ENCODE measurements at regions not wholly inside any gene's neighbourhood (a gene's known extent, or its start where the extent isn't known, plus 50 kb on each side); places are given as distances from the start of the nearest gene placed in this dataset.

DNA sequence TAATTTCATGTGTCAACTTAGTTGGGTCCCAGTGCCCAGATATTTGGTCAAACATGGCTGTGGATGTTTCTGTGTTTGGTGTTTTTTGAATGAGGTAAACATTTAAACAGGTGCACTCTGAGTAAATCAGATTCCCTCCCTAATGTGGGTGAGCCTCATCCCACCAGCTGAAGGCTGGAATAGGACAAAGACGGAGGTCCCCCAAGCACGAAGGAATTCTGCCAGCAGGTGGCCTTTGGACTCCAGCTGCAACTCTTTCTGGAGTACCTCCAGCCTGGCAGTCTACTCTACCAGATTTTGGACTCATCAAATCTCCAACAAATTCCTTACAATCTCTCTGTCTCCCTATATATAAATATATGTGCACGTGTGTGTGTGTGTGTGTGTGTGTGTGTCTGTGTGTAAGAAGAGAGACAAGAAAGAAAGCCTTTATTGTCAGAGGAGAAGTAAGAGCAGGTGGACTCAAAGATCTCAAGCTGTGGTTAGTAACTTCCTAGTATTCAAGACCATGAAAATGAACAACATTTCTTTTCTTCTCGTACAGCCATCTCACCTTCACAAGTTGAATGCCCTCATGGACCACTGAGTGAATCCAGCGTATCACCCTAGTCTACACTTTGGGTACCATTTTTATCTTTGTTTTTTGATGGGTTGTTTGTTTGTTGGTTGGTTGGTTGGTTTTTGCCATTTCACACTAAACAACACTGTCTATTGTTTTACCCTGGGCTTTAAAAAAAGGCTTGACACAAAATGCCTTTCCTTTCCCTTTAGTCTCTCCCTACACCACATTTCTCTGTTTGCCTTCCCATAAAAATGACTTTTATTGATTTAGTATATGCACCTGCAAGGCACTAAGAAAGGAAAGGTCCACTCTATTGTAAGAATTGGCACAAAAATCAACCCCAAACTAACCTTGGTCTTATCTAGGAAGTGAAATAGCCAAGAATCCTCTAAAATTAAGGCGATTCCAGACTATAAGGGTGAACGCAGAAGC, 118.7 kb downstream of the TENT4A start:
- no peak for DNase-seq (ENCODE audit: low spot score)

DNA sequence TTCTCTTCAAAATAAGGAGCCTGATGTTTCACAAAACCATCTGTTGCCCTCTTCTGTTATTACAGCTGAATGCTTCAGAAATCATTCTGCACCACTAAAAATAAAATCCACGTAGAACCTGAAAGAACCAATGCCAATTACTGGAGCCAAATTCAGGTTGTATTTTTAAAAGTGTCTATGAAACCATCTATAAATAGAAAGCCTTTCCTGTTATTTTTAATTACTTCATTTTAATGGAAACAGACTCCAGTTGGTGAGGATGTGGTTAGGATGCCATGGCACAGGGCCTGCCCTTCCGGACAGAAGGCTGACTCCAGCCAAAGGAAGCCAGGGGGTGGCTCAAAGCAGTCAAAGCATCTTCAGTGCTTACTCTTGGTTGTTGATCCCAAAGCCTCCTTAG, 119.8 kb downstream of the TENT4A start:
- peak; percentile 48 for DNase-seq (ENCODE audit: low spot score)

DNA sequence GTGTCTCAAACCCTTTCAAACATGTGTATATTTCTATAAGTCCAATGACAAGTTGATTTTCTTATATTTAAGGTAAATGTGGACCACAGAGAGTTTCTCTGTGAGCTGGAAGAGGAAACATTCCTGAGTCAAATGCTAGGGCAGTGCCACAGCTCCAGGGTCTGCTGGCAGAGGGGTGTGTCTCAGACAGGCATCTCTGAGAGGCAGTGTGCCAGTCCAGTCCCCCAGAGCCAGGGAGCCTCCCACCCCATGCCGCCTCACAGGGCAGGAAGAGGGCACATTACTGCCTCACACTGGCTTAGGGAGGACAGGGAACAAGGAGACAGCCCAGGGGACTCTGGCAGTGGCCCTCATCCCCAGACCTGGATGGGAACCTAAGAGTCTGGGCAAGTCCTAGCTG, 120.2 kb downstream of the TENT4A start:
- no peak for DNase-seq (ENCODE audit: low spot score)

DNA sequence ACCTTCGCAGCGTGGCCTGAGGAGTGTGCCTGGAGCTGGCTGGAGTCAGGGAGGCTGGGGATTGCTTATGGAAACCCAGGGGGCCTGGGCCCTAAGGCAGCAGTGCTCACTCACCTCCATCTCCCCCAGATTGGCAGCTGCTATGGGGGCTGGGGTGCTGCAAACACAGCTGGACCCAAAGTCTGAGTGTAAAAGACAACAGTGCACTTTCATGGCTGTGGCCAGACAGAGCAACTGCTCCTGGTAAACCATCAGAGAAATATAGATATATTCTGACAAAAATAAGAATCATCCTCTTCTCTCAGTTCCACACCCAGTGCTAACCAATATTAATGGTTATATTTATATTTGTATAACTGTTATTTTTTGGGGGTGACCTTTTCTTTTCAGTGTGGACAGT, 123.9 kb downstream of the TENT4A start:
- no peak for DNase-seq (ENCODE audit: low spot score)

DNA sequence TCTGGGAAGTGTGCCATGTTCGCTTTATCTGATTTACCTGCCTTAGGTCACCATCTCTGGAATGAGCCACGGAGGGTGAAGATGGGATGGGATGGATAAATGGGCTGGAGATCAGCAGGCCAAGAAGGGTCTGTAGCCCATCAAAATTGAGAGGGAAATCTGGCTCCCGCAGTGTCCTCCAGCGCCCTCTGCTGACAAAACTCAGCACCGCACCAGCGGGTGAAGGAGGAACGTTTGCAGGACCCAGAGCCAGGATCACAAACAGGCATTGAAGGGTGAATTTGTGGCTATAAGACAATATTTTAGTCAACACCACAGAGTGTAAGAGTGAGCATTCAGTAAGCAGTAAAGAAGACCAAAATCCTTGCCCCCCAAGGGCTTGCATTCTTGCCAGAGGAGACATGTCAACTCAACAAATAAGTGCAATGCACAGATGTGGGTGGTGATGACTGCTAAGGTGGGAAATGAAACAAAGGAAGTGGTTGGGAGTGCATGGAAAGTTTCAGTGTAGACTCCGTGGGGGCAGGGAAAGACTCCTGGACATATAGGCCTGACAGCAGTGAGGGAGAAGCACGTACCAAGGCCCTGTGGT, 124.4 kb downstream of the TENT4A start:
- peak; percentile 10 for DNase-seq (ENCODE audit: low spot score)

DNA sequence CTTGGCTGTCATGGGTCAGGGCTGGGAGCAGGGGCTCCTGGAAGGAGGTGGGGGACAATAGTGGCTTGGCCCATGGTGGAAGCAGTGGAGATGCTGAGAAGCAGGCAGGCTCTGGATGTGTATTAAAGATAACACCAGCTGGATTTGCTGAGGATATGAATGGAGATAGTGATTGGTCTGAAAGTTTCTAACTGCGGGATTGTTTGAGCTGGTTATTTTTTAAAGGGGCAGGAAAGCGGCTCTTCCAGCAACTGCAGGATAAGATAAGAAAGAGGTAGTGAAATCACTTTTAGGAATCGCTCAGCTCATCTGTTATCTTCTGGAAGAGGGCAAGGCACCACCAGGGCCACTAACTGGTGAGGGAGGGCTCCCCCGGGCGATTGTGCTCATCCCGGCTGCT, 125.5 kb downstream of the TENT4A start:
- DNase-seq (ENCODE audit: low spot score): no peak

DNA sequence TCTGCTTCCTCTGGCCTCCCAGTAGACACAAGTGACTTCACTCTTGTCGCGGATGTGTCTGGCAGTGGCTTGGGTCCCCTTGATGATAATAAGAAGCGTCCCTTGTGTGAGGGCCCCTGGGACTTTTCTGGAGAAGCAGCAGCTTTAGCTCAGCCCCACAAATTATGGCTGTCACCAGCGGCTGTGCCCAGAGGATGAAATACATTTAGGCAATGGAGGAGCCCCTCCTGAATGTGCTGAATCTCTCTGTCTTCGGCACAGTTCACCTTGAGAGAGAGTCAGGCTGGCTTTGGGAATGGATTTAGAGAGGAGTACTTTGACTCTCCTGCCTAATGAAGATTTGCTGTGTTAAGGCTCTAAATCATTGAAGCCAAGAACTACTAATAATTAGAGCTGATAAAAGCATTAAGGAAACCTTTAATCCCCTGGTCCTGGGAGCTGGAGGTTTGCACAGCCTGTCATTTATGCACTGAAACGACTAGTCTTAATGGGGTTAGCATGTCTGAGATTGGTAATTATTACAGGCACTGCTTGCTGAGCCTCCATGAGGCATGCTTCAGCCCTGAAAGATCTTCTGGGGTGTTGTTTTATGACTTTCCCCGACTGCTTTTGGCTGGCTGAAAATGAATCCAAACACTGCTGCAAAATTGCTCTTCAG, 127.0 kb downstream of the TENT4A start:
- DNase-seq (ENCODE audit: low spot score): no peak

DNA sequence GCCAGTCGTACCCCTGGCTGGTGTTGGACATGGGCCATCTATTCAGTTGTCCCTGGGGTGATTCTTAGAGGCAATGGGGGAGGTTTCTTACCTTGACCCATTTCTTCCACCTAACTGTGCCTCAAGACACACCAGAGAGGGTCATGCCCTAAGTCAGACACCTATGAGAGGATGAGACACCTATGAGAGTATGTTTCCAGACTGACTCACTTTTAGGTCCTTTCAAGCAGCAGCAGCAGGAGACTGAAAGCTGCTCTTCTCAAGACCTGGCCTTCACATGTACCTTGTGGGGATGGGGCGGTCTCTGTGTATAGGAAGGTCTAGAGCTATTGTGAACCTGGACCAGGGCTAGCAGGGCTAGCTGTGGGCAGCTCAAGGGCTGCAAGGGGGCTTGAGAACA, 130.1 kb downstream of the TENT4A start:
- no peak for DNase-seq (ENCODE audit: low spot score)

DNA sequence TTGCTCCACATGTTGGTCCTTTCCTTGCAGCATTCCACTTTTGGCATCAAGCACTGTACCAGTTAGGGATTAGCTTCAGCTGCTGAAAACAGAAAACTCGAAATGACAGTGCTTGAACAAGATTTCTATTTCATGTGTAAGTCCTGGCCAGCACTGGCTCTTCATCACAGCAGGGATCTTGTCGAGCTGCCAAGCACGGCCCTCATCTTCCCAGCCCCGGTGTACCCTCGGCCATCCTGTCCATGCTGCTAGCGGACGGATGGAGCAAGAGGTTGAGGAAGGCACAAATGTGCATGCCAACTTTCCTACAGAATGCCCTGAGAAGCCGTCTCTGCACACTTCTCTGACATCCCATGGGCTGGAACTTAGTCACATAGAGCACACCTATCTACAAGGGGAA, 130.6 kb downstream of the TENT4A start:
- DNase-seq (ENCODE audit: low spot score): no peak

DNA sequence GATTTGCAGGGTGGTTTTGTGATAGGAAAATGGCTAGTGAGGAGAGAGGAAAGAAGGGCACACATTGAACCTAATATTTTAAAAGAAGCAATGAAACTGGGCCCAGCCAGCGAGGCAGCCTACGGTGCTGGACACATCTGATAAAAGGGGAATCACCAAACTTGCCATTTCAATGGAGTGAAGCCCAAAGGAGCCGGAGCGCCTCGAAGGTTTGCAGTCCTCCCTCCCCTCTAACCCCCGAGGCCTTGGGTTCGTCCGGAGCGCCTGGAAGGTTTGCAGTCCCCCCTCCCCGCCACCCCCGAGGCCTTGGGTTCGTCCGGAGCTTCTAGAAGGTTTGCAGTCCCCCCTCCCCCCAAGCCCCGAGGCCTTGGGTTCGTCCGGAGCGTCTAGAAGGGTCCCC, 132.6 kb downstream of the TENT4A start:
- DNase-seq (ENCODE audit: low spot score): no peak

DNA sequence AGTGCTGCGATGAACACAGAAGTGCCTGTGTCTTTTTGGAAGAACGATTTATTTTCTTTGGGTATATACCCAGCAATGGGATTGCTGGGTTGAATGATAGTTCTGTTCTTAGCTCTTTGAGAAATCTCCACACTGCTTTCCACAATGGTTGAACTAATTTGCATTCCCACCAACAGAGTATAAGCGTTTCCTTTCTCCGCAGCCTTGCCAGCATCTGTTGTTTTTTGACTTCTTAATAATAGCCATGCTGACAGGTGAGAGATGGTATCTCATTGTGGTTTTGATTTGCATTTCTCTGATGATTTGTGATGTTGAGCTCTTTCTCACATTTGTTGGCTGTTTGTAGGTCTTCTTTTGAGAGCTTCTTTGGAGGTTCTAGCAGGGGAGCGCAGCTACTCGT, 134.6 kb downstream of the TENT4A start:
- DNase-seq (ENCODE audit: low spot score): no peak

DNA sequence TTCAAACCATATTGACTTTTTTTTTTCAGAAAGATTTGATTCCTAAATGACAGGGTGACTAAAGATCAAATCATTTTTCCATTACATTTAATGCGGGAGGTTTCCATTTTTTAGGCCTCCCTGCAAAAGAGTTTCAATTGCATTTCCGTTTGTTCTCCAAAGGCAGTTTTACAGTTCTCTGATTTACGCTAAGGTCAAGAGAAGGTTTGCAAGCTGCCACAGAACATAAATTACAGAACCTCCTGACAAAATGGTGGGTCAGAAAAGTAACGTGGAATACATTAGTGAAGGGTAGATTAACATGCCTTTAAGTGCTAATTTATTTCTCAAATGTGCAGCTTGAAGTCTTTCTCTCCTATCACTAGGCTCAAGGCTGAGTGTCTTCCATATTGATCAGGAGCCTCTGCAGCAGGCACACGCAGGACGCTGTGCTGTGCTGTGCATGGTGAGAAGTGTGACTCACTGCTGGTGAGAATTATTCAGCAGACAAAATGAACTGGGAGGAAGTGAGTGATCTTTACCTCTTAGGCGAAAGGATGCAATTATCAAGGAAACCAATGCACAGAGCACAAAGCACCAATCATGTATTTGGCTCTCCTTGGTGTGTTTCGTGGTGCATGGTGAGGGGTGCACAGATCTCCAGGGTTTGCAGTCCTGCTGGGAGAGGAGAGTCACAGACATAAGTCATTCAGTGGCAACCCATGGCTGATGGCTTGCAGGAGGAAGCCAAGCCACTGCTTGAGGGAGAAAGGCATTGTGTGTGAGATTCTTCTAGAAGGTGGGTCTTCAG, 136.3 kb downstream of the TENT4A start:
- DNase-seq (ENCODE audit: low spot score): no peak

DNA sequence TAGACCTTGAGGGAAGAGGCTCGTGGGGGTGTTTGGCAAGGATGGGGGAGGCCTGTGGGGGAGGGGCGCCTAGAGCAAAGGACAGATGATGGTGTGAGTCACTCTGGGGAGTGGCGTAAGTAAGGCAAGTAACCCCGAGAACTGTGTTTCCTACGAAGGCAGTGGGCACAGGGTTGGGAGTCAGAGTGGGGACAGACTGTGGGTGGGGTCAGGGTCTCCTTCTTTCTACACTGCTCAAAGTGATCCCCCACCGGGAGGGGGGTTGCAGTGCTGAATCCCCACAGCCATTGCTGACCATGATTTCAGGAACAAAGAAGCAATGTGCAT, 136.8 kb downstream of the TENT4A start:
- DNase-seq (ENCODE audit: low spot score): no peak

DNA sequence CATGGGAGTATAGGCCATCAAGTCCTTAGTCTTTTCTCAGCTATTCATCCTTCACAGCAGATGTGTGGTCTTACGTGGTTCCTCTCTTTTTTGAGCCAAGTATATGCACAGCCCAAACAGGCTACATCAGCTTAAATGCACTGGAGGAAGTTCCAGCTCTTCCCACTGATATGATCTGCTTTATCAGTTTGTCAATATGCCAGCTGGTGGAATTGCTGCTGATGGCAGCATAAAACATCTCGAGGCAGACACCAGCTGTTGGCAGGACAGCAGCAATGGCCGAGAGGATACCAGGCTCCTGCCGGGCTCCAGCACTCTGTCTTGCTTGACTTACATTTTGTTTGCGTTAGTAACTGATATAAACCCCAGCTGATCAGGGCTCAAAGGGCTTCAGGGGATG, 143.4 kb downstream of the TENT4A start:
- DNase-seq (ENCODE audit: low spot score): no peak

DNA sequence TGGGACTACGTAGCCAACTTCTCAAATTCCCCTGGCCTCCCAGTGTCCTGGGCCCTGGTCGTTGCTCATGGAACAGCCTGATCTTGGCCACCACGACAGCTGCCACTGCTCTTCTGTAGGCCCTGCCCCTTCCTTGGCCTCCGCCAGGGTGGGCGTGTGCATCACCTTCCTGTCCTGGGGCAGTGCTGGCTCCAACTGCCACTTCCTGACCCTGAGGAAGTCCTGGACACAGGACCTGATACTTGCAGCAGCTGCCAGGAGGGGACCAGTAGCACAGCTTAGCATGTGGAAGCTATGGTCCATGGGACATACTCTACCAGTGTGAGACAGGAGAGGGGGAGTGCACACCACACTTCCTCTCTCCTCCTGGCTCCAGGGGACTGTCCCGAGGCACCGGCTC, 145.2 kb downstream of the TENT4A start:
- no peak for DNase-seq (ENCODE audit: low spot score)

DNA sequence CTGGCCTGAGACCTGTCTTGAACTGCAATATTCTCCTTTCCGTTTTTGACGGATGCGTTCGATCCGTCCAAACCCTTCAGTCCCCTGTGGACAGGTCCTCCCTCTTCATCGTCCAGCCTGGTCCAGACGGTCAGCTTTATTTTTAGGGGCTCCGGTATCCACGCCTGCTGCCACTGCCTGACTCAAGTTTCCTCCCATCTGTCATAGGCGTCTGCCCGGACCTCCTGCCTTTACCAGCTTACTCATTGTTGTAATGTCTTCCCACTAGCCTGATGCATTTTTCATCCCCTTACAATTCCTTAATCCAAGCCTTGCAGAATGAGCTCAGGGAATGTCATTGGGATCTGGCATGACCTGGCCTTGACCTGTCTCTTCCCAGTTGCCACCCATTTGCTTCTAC, 145.8 kb downstream of the TENT4A start:
- DNase-seq (ENCODE audit: low spot score): no peak

DNA sequence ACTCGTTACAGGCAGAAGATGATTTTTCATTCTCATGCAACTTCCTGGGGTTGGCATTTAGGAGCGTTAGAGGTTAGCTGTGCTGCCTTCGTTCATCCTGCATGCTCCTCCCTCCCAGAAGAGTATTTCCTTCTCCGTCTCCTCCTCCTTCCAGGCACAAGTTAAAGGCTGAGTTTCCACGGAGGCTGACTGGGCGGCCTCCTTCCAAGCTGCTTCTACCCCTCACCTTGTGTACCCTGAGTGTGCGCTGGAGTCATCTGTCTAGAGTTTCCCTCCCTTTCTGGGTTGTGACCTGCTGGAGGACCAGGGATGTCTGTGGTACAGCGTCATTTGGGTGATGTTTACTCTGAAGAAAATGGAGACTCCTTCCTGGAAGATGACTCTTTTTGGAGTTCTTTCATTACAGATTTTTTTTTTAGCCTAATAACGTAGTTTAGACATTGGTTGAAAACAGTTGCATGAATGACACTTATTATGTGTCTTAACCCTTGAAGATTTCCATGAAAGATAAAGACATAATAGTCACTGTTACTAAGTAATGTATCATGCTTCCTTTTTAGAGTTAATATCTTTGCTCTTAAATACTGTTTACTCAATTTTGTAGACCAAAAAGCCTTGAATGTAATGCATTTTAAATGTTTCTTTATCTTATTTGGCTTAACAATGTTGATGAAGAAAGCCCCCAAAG, 146.9 kb downstream of the TENT4A start:
- no peak for DNase-seq (ENCODE audit: low spot score)

DNA sequence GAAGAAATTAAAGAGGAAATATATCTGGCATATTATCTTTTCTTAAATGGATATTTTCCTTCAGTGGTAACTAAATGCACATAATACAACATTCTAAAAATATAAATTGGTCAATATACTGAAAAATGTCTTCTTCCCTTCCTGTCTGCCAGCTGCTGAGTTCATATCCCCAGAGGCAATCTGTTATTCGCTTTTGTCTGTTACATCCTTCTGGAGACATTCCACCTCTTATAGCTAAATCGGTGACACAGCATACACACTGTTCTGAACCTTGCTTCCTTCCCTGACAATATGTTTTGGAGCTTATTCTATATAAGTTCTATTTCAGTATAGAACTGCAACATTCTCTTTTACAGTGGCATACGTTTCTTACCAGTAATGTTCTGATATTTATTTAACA, 147.8 kb downstream of the TENT4A start:
- DNase-seq (ENCODE audit: low spot score): no peak

DNA sequence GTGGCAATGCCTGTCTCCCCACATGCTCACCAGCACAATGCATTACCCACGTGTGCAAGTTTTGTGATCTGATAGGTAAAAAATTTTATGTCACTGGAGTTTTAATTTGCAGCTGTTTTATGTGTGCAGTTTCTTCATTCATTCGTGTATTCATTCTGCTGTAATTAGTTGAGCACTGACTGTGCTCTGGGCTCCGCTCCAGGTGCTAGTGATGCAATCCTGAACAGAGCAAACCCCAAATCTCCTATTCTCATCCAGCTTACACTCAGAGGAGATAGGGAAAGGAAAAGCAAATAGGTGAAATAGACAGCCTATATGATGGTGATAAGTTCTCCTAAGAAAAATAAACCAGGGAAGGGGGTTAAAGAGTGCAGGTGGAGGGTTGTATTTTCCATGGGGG, 148.4 kb downstream of the TENT4A start:
- no peak for DNase-seq (ENCODE audit: low spot score)

DNA sequence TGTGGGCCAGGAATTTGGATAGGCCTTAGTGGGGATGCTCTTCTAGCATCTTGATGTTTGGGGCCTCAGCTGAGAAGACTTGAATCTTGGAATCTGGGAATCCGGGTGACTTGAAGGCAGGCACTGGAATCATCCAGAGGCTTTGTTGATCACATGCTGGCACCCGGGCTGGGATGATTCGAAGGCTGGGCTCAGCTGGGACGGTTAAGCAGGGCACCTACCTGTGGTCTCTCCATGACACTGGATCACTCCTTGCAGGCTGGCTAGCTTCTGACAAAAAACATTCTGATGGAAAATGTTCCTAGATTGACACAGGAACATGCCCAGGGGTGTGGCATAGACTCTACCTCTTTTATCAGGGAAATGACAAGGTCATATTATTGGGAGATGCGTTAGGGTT, 149.1 kb downstream of the TENT4A start:
- no peak for DNase-seq (ENCODE audit: low spot score)

DNA sequence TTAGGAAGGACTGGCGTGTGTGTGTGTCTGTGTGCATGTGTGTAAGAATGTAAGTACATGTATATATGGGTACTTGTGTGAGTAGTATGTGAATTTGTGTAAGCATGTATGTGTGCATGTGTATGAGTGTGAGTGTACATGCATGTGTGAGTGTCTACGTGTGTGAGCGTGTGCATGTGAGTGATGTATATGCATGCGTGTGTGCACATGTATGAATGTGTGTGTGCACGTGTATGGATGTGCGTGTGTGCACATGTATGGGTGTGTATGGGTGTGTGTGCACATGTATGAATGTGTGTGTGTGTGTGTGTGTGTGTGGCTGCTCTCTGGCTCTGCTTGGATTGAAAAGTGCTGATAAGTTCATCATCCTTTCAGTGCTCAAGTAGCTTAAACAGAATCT, 154.5 kb downstream of the TENT4A start:
- no peak for DNase-seq (ENCODE audit: low spot score)

DNA sequence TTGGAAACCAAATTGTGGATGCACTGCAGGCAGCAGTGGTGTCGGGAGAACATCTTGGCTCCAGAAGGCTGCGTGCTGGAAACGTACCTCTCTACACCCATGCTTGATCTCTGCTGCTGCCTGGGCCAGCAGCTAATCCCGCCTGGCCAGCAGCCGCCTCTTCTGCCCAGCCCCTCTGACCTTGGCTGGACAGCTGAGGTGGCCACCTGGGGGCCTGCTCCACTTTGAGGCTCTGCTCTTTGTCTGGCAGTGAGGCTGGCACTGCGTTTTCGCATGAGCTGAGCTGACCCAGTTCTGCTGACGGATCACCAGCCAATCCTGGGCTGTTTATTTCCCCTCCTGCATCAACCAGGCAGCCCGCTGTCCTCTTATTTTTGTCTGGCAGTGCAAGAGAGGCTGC, 154.9 kb downstream of the TENT4A start:
- no peak for DNase-seq (ENCODE audit: low spot score)

Data from AG08395 (cell line).